ENCODE measurements at regions not wholly inside any gene's neighbourhood (a gene's known extent, or its start where the extent isn't known, plus 50 kb on each side); places are given as distances from the start of the nearest gene placed in this dataset.

GRCh38 chr16:59328961-59329360 is 594.8 kb upstream of the GOT2 start:
- intact Hi-C loops (cut with DNase I), result no loop called here
- H3K9me3 ChIP-seq, result no peaks in the 10 kb centered on the region
- H3K36me3 ChIP-seq, result no peaks in the 10 kb centered on the region
- H3K4me3 ChIP-seq, result no peak overlapping the region
- WGBS, result 71% methylated on average over 2 of the region's 2 CpGs
- DNase-seq (ENCODE audit: low spot score), result no peak
- TF ChIP-seq POLR2AphosphoS5 (IDR thresholded peaks at IDR 0.05) (no peak), POLR2A (IDR thresholded peaks at IDR 0.05) (no peak)
- TF ChIP-seq, protein P1, sequence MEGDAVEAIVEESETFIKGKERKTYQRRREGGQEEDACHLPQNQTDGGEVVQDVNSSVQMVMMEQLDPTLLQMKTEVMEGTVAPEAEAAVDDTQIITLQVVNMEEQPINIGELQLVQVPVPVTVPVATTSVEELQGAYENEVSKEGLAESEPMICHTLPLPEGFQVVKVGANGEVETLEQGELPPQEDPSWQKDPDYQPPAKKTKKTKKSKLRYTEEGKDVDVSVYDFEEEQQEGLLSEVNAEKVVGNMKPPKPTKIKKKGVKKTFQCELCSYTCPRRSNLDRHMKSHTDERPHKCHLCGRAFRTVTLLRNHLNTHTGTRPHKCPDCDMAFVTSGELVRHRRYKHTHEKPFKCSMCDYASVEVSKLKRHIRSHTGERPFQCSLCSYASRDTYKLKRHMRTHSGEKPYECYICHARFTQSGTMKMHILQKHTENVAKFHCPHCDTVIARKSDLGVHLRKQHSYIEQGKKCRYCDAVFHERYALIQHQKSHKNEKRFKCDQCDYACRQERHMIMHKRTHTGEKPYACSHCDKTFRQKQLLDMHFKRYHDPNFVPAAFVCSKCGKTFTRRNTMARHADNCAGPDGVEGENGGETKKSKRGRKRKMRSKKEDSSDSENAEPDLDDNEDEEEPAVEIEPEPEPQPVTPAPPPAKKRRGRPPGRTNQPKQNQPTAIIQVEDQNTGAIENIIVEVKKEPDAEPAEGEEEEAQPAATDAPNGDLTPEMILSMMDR (IDR thresholded peaks at IDR 0.05), result no peak
- H3K27me3 ChIP-seq (replicated peaks; ENCODE audit: insufficient read depth), result no peaks in the 10 kb centered on the region
- no peaks in the 10 kb centered on the region for H3K4me1 ChIP-seq (replicated peaks)
- H3K27ac ChIP-seq, result no peak overlapping the region

DNA sequence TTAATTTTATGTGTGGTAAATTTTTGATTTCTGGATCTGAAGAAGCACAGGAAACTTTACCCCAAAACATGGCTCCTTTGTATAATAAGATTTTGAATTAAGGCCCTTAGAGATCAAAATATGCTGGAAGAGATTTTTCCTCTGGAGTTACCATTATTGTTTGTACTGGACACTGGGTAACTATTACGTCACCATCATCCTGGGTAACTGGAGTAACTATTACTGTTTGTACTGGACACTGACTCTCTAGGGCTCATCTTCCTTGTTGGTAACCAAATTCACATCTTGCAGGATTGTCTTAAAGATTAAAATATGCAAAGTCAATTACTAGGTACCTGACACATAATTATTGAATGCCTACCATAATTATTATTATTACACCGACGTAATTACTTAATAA is 593.8 kb upstream of the GOT2 start:
- TF ChIP-seq, protein P1 (IDR thresholded peaks at IDR 0.05), result no peak
- TF ChIP-seq POLR2AphosphoS5 (IDR thresholded peaks at IDR 0.05), result no peak
- no peak for TF ChIP-seq POLR2A (IDR thresholded peaks at IDR 0.05)
- H3K4me3 ChIP-seq, result no peak overlapping the region
- H3K27me3 ChIP-seq (replicated peaks; ENCODE audit: insufficient read depth), result no peaks in the 10 kb centered on the region
- no peaks in the 10 kb centered on the region for H3K4me1 ChIP-seq (replicated peaks)
- DNase-seq (ENCODE audit: low spot score), result no peak
- intact Hi-C loops (cut with DNase I), result no loop called here
- WGBS, result 96% methylated on average over 3 of the region's 3 CpGs
- no peaks in the 10 kb centered on the region for H3K36me3 ChIP-seq
- H3K9me3 ChIP-seq, result no peaks in the 10 kb centered on the region
- no peak overlapping the region for H3K27ac ChIP-seq

DNA sequence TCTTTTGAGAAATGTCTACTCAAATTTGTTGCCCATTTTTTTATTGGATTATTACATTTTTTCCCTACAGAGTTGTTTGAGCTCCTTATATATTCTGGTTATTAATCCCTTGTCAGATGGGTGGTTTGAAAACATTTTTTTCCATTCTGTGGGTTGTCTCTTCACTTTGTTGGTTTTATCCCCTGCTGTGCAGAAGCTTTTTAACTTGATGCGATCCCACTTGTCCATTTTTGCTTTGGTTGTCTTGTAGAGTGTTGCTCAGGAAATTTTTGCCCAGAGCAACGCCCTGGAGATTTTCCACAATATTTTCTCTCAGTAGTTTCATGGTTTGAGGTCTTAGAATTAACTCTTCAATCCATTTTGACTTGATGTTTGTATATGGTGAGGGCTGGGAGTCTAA is 592.8 kb upstream of the GOT2 start:
- no peak overlapping the region for H3K27ac ChIP-seq
- TF ChIP-seq POLR2AphosphoS5 (IDR thresholded peaks at IDR 0.05) (no peak), POLR2A (IDR thresholded peaks at IDR 0.05) (no peak)
- TF ChIP-seq, protein P1 (IDR thresholded peaks at IDR 0.05), result no peak
- H3K9me3 ChIP-seq, result no peaks in the 10 kb centered on the region
- no peak overlapping the region for H3K4me3 ChIP-seq
- no peaks in the 10 kb centered on the region for H3K27me3 ChIP-seq (replicated peaks; ENCODE audit: insufficient read depth)
- H3K36me3 ChIP-seq, result no peaks in the 10 kb centered on the region
- no peaks in the 10 kb centered on the region for H3K4me1 ChIP-seq (replicated peaks)
- intact Hi-C loops (cut with DNase I), result no loop called here
- WGBS, result 53% methylated on average over 2 of the region's 2 CpGs
- DNase-seq (ENCODE audit: low spot score), result no peak

- DNase-seq (ENCODE audit: low spot score), result no peak
- 72% methylated on average over 5 of the region's 5 CpGs for WGBS
- H3K36me3 ChIP-seq, result no peaks in the 10 kb centered on the region
- no peaks in the 10 kb centered on the region for H3K27me3 ChIP-seq (replicated peaks; ENCODE audit: insufficient read depth)
- no peaks in the 10 kb centered on the region for H3K9me3 ChIP-seq
- H3K4me1 ChIP-seq (replicated peaks), result no peaks in the 10 kb centered on the region
- intact Hi-C loops (cut with DNase I), result no loop called here
- H3K27ac ChIP-seq, result no peak overlapping the region
- TF ChIP-seq POLR2A (IDR thresholded peaks at IDR 0.05) (no peak), POLR2AphosphoS5 (IDR thresholded peaks at IDR 0.05) (no peak)
- TF ChIP-seq, protein P1 (IDR thresholded peaks at IDR 0.05), result no peak
- H3K4me3 ChIP-seq, result no peak overlapping the region
Measured at GRCh38 chr16:59324462-59324861, 590.3 kb upstream of the GOT2 start.

DNA sequence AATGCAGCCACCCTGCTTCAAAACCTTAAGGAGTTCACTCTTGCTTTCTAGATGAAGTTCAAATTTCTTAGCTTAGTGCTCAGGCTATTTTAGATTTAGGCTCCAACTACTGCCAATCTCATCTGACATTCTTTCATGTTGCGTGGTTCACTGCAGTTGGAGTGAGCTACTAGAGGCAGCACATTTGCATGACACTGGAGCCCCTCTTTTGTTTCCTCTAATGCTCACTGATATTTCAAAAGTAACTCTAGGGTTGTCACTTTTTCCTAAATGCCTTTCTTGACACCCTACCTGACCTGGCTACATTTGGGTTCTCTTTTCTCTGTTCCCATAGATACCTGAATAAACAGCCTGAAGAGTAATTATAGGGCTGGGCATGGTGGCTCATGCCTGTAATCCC is 586.5 kb upstream of the GOT2 start:
- Histone ChIP-seq H3K27me3 (replicated peaks; ENCODE audit: insufficient read depth) (no peaks in the 10 kb centered on the region), H3K4me3 (no peak overlapping the region), H3K36me3 (no peaks in the 10 kb centered on the region), H3K27ac (no peak overlapping the region), H3K9me3 (no peaks in the 10 kb centered on the region), H3K4me1 (replicated peaks) (no peaks in the 10 kb centered on the region)
- 82% methylated on average over 1 of the region's 1 CpG for WGBS
- no peak for DNase-seq (ENCODE audit: low spot score)
- TF ChIP-seq POLR2A (IDR thresholded peaks at IDR 0.05), result no peak
- TF ChIP-seq, protein P1 (IDR thresholded peaks at IDR 0.05), result no peak
- TF ChIP-seq POLR2AphosphoS5 (IDR thresholded peaks at IDR 0.05), result no peak
- intact Hi-C loops (cut with DNase I), result no loop called here

Measured in prostate gland (tissue), 2 donors.